ENCODE measurements at regions not wholly inside any gene's neighbourhood (a gene's known extent, or its start where the extent isn't known, plus 50 kb on each side); places are given as distances from the start of the nearest gene placed in this dataset.

DNA sequence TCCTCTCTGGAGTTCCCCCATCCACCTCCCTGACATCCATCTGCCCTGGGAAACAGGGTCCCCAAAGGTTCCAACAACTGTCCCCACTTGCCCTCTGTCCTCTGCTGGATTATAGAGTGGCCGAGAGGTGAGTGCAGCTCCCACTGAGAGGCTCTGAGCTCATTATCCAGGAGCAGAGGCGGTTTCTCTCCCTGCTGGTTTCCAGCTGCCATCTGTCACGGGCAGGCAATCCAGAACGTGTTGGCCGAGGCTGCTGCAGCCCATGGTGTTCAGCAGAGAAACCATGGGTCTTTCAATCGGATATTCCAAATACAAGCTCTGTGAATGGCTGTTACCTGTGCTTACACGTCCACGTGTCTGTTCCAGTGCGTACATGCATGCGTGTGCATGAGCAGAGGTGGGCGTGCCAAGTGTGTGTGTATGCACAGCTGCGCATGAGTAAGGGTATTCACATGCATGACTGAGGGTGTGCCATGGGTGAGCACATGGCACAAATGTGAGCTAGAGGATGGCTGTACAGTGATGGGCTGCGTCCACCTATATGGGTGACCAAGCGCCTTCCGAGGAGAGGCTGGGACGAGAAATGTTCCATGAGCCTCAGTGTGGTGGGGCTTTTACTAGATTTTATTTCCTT, 183.7 kb upstream of the PMEPA1 start:
- Histone ChIP-seq H3K4me1 (ENCODE audit: control insufficient read depth in 1 of 2, insufficient read depth in 2 of 2, low read length in 2 of 2) (no peaks in the 10 kb centered on the region), H3K79me2 (ENCODE audit: insufficient read depth, low read length) (no peaks in the 10 kb centered on the region), H3K9me3 (ENCODE audit: control insufficient read depth in 1 of 2, insufficient read depth in 1 of 2, low read depth in 1 of 2, low read length in 2 of 2) (no peaks in the 10 kb centered on the region), H4K20me1 (ENCODE audit: insufficient read depth) (no peaks in the 10 kb centered on the region), H3K36me3 (ENCODE audit: control insufficient read depth in 1 of 2, insufficient read depth in 2 of 2, low read length in 2 of 2) (no peaks in the 10 kb centered on the region), H3K9me2 (ENCODE audit: insufficient read depth) (no peaks in the 10 kb centered on the region), H3K27me3 (ENCODE audit: insufficient read depth, low read length) (peaks cover 15% of the 10 kb centered on the region), H3K4me2 (ENCODE audit: low read length) (no peak overlapping the region), H3K9ac (ENCODE audit: low read length) (no peak overlapping the region), H2AFZ (ENCODE audit: low read depth, low read length, poor library complexity, severe bottlenecking) (no peak overlapping the region), H3K4me3 (replicated peaks in 1 of 2; ENCODE audit: low read depth in 1 of 2, low read length in 2 of 2) (no peak overlapping the region), H3K27ac (ENCODE audit: low read depth, low read length) (no peak overlapping the region)
- DNase-seq (ENCODE audit: low read depth, low spot score) (no peak), ATAC-seq (no peak)
- TF ChIP-seq EZH2 (IDR thresholded peaks at IDR 0.05) (no peak), SIN3A (IDR thresholded peaks at IDR 0.05; ENCODE audit: low read depth) (no peak), POLR2A (IDR thresholded peaks at IDR 0.05; ENCODE audit: borderline replicate concordance, extremely low read depth, insufficient read depth, insufficient read length) (no peak), TCF7L2 (IDR thresholded peaks at IDR 0.05; ENCODE audit: borderline replicate concordance, extremely low read depth, insufficient read depth, insufficient read length) (no peak), SP1 (IDR thresholded peaks at IDR 0.05; ENCODE audit: low read depth) (no peak), FOSL1 (IDR thresholded peaks at IDR 0.05; ENCODE audit: low read depth) (no peak), RAD21 (IDR thresholded peaks at IDR 0.05; ENCODE audit: low read depth) (no peak), ZFX (IDR thresholded peaks at IDR 0.05) (no peak), ZNF274 (IDR thresholded peaks at IDR 0.05; ENCODE audit: low read depth, low read length) (no peak), SRF (IDR thresholded peaks at IDR 0.05; ENCODE audit: low read depth) (no peak), CEBPB (IDR thresholded peaks at IDR 0.05; ENCODE audit: low read depth) (no peak), EZH2phosphoT487 (IDR thresholded peaks at IDR 0.05; ENCODE audit: borderline replicate concordance) (no peak), EGR1 (IDR thresholded peaks at IDR 0.05; ENCODE audit: low read depth) (no peak), POLR2AphosphoS5 (IDR thresholded peaks at IDR 0.05; ENCODE audit: low read depth, low read length) (no peak), CBX3 (IDR thresholded peaks at IDR 0.05; ENCODE audit: low read depth) (no peak), ELF1 (IDR thresholded peaks at IDR 0.05; ENCODE audit: borderline replicate concordance, low read depth) (no peak)
- TF ChIP-seq, protein P1, sequence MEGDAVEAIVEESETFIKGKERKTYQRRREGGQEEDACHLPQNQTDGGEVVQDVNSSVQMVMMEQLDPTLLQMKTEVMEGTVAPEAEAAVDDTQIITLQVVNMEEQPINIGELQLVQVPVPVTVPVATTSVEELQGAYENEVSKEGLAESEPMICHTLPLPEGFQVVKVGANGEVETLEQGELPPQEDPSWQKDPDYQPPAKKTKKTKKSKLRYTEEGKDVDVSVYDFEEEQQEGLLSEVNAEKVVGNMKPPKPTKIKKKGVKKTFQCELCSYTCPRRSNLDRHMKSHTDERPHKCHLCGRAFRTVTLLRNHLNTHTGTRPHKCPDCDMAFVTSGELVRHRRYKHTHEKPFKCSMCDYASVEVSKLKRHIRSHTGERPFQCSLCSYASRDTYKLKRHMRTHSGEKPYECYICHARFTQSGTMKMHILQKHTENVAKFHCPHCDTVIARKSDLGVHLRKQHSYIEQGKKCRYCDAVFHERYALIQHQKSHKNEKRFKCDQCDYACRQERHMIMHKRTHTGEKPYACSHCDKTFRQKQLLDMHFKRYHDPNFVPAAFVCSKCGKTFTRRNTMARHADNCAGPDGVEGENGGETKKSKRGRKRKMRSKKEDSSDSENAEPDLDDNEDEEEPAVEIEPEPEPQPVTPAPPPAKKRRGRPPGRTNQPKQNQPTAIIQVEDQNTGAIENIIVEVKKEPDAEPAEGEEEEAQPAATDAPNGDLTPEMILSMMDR (IDR thresholded peaks at IDR 0.05 in 2 of 3, conservative IDR thresholded peaks at IDR 0.05 in 1 of 3; ENCODE audit: borderline replicate concordance in 1 of 3, insufficient read depth in 1 of 3, low read depth in 2 of 3, low read length in 2 of 3): no peak
- TF ChIP-seq, protein P2, sequence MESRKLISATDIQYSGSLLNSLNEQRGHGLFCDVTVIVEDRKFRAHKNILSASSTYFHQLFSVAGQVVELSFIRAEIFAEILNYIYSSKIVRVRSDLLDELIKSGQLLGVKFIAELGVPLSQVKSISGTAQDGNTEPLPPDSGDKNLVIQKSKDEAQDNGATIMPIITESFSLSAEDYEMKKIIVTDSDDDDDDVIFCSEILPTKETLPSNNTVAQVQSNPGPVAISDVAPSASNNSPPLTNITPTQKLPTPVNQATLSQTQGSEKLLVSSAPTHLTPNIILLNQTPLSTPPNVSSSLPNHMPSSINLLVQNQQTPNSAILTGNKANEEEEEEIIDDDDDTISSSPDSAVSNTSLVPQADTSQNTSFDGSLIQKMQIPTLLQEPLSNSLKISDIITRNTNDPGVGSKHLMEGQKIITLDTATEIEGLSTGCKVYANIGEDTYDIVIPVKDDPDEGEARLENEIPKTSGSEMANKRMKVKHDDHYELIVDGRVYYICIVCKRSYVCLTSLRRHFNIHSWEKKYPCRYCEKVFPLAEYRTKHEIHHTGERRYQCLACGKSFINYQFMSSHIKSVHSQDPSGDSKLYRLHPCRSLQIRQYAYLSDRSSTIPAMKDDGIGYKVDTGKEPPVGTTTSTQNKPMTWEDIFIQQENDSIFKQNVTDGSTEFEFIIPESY (IDR thresholded peaks at IDR 0.05; ENCODE audit: extremely low read depth, insufficient replicate concordance, low read length): no peak
- TF ChIP-seq, protein P3, sequence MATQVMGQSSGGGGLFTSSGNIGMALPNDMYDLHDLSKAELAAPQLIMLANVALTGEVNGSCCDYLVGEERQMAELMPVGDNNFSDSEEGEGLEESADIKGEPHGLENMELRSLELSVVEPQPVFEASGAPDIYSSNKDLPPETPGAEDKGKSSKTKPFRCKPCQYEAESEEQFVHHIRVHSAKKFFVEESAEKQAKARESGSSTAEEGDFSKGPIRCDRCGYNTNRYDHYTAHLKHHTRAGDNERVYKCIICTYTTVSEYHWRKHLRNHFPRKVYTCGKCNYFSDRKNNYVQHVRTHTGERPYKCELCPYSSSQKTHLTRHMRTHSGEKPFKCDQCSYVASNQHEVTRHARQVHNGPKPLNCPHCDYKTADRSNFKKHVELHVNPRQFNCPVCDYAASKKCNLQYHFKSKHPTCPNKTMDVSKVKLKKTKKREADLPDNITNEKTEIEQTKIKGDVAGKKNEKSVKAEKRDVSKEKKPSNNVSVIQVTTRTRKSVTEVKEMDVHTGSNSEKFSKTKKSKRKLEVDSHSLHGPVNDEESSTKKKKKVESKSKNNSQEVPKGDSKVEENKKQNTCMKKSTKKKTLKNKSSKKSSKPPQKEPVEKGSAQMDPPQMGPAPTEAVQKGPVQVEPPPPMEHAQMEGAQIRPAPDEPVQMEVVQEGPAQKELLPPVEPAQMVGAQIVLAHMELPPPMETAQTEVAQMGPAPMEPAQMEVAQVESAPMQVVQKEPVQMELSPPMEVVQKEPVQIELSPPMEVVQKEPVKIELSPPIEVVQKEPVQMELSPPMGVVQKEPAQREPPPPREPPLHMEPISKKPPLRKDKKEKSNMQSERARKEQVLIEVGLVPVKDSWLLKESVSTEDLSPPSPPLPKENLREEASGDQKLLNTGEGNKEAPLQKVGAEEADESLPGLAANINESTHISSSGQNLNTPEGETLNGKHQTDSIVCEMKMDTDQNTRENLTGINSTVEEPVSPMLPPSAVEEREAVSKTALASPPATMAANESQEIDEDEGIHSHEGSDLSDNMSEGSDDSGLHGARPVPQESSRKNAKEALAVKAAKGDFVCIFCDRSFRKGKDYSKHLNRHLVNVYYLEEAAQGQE (IDR thresholded peaks at IDR 0.05; ENCODE audit: low read depth): no peak
- ChIA-PET RAD21 (ENCODE audit: low non-redundant PET in 1 of 2, low total read pairs in 2 of 2, uncharacterized antibody in 2 of 2, unreplicated experiment in 2 of 2) (no interaction called here), CTCF (no interaction called here), POLR2A (no interaction called here)
- intact Hi-C loops (cut with micrococcal nuclease): no loop called here
- no TSS peak for BruUV-seq (replicated peaks)

Measured in HCT116 (cell line).